HCT116 (cell line): ENCODE measurements at regions not wholly inside any gene's neighbourhood (a gene's known extent, or its start where the extent isn't known, plus 50 kb on each side); places are given as distances from the start of the nearest gene placed in this dataset.

Experiments used
- ATAC-seq: fragments of 200-7000 bp; cut with Tn5 transposase; 2 replicates; pipeline ENCODE4 v1.9.1; 2020; ENCODE audit warnings: mild to moderate bottlenecking, moderate library complexity
- BruUV-seq: library from RNA; stranded (reverse); fragments of 400-500 nt; replicated peaks from 2 replicates; lab custom pipeline; 2021; lab: Mats Ljungman, UMichigan
- CTCF ChIA-PET: fragments of 300-600 bp; sonication (Branson Sonifier 250); formaldehyde crosslinking; loops from one replicate; lab custom pipeline; 2021; ENCODE audit warnings: antibody characterized with exemption; lab: Charles Lee
- POLR2A ChIA-PET: fragments of 300-600, 350-600 bp; sonication (Branson Sonifier 250); formaldehyde crosslinking; loops from one replicate; lab custom pipeline; 2021; ENCODE audit warnings: antibody characterized with exemption; lab: Charles Lee
- RAD21 ChIA-PET, 2 experiments: fragments of 300-600 bp; sonication (Branson Sonifier 250); formaldehyde crosslinking; loops; one replicate each; lab custom pipeline; 2023; ENCODE audit warnings: low total read pairs in 2 of 2; ENCODE audit not compliant: uncharacterized antibody in 2 of 2, unreplicated experiment in 2 of 2, low non-redundant PET in 1 of 2; lab: Charles Lee
- DNase-seq: peaks from one replicate; pipeline ENCODE4 v3.0.0-alpha.2; 2010; ENCODE audit warnings: low read depth, low spot score
- H2AFZ ChIP-seq: fragments of 200-600 bp; shearing (Covaris generic), sonication (generic); 2 replicates; pipeline ENCODE4 v1.6.1; 2017; ENCODE audit warnings: low read depth, mixed run types, mixed read lengths, antibody characterized with exemption, low read length; ENCODE audit not compliant: poor library complexity, severe bottlenecking
- H3K27ac ChIP-seq: 2 replicates; pipeline ENCODE4 v1.5.1; 2012; ENCODE audit warnings: low read depth, low read length
- H3K27me3 ChIP-seq: fragments of 200-600 bp; sonication (generic); 2 replicates; pipeline ENCODE4 v1.6.1; 2016; ENCODE audit warnings: mixed run types, low read length, mixed read lengths; ENCODE audit not compliant: insufficient read depth
- H3K36me3 ChIP-seq, 2 experiments: fragments of 200-500 bp in 1 of 2; fragments of 200-600 bp in 1 of 2; sonication (Bioruptor generic) in 1 of 2; sonication (generic) in 1 of 2; 2 replicates each; pipeline versions ENCODE4 v1.5.1 to v1.6.1; 2014 to 2016; ENCODE audit warnings: low read length in 2 of 2, inconsistent platforms in 1 of 2, mixed read lengths in 1 of 2, mixed run types in 1 of 2; ENCODE audit not compliant: insufficient read depth in 2 of 2, control insufficient read depth in 1 of 2
- H3K4me1 ChIP-seq, 2 experiments: fragments of 200-600 bp in 1 of 2; sonication (generic) in 1 of 2; 2 replicates each; pipeline versions ENCODE4 v1.5.1 to v1.6.1; 2012 to 2017; ENCODE audit warnings: low read length in 2 of 2, inconsistent platforms in 1 of 2, mild to moderate bottlenecking in 1 of 2, mixed read lengths in 1 of 2, mixed run types in 1 of 2, moderate library complexity in 1 of 2; ENCODE audit not compliant: insufficient read depth in 2 of 2, control insufficient read depth in 1 of 2
- H3K4me2 ChIP-seq: fragments of 200-600 bp; sonication (generic); 2 replicates; pipeline ENCODE4 v1.6.1; 2017; ENCODE audit warnings: mixed run types, low read length, mixed read lengths
- H3K4me3 ChIP-seq, 2 experiments: fragments of 200-600 bp in 1 of 2; sonication (generic) in 1 of 2; replicated peaks in 1 of 2; 2 replicates each; pipeline ENCODE4 v1.5.1; 2011 to 2016; ENCODE audit warnings: low read length in 2 of 2, control low read depth in 1 of 2, low read depth in 1 of 2, mild to moderate bottlenecking in 1 of 2, mixed read lengths in 1 of 2, mixed run types in 1 of 2
- H3K79me2 ChIP-seq: fragments of 200-600 bp; sonication (generic); 2 replicates; pipeline ENCODE4 v1.6.1; 2017; ENCODE audit warnings: mild to moderate bottlenecking, mixed run types, low read length, moderate library complexity, mixed read lengths; ENCODE audit not compliant: insufficient read depth
- H3K9ac ChIP-seq: fragments of 200-600 bp; sonication (generic); 2 replicates; pipeline ENCODE4 v1.6.1; 2016; ENCODE audit warnings: low read length, mixed read lengths
- H3K9me2 ChIP-seq: fragments of 200-600 bp; sonication (generic), shearing (Covaris generic); 2 replicates; pipeline ENCODE4 v1.6.1; 2017; ENCODE audit warnings: mixed run types, mild to moderate bottlenecking, moderate library complexity; ENCODE audit not compliant: insufficient read depth
- H3K9me3 ChIP-seq, 2 experiments: fragments of 200-500 bp in 1 of 2; fragments of 200-600 bp in 1 of 2; sonication (Bioruptor generic) in 1 of 2; sonication (generic) in 1 of 2; 2 replicates each; pipeline ENCODE4 v1.6.1; 2014 to 2017; ENCODE audit warnings: low read length in 2 of 2, mixed read lengths in 2 of 2, inconsistent platforms in 1 of 2, low read depth in 1 of 2, mild to moderate bottlenecking in 1 of 2, mixed run types in 1 of 2, moderate library complexity in 1 of 2; ENCODE audit not compliant: control insufficient read depth in 1 of 2, insufficient read depth in 1 of 2
- H4K20me1 ChIP-seq: fragments of 200-600 bp; sonication (generic), shearing (Covaris generic); 2 replicates; pipeline ENCODE4 v1.6.1; 2017; ENCODE audit warnings: mixed run types, mild to moderate bottlenecking, moderate library complexity; ENCODE audit not compliant: insufficient read depth
- ATF3 ChIP-seq: IDR thresholded peaks from 2 replicates; pipeline ENCODE4 v1.6.1; 2012
- CBX3 ChIP-seq: IDR thresholded peaks from 2 replicates; pipeline ENCODE4 v1.6.1; 2012; ENCODE audit warnings: low read depth
- CEBPB ChIP-seq: IDR thresholded peaks from 2 replicates; pipeline ENCODE4 v1.6.1; 2012; ENCODE audit warnings: low read depth
- EGR1 ChIP-seq: IDR thresholded peaks from 2 replicates; pipeline ENCODE4 v1.6.1; 2012; ENCODE audit warnings: low read depth
- ELF1 ChIP-seq: IDR thresholded peaks from 2 replicates; pipeline ENCODE4 v1.6.1; 2012; ENCODE audit warnings: low read depth, borderline replicate concordance
- EZH2phosphoT487 ChIP-seq: fragments of 200-600 bp; IDR thresholded peaks from 2 replicates; pipeline ENCODE4 v1.6.1; 2018; ENCODE audit warnings: antibody characterized with exemption, borderline replicate concordance
- FOSL1 ChIP-seq: IDR thresholded peaks from 2 replicates; pipeline ENCODE4 v1.6.1; 2012; ENCODE audit warnings: low read depth
- MAX ChIP-seq: IDR thresholded peaks from 2 replicates; pipeline ENCODE4 v1.6.1; 2012
- POLR2A ChIP-seq: IDR thresholded peaks from 2 replicates; pipeline ENCODE4 v1.7.0; 2011; ENCODE audit warnings: borderline replicate concordance; ENCODE audit not compliant: insufficient read depth, insufficient read length; ENCODE audit errors: extremely low read depth
- POLR2AphosphoS5 ChIP-seq: IDR thresholded peaks from 2 replicates; pipeline ENCODE4 v1.6.1; 2011; ENCODE audit warnings: mild to moderate bottlenecking, low read depth, low read length, moderate library complexity
- SIN3A ChIP-seq: IDR thresholded peaks from 2 replicates; pipeline ENCODE4 v1.6.1; 2012; ENCODE audit warnings: low read depth
- SP1 ChIP-seq: IDR thresholded peaks from 2 replicates; pipeline ENCODE4 v1.6.1; 2012; ENCODE audit warnings: low read depth
- SRF ChIP-seq: IDR thresholded peaks from 2 replicates; pipeline ENCODE4 v1.6.1; 2012; ENCODE audit warnings: low read depth
- TCF7L2 ChIP-seq: IDR thresholded peaks from 2 replicates; pipeline ENCODE4 v1.7.0; 2011; ENCODE audit warnings: borderline replicate concordance, inconsistent platforms; ENCODE audit not compliant: insufficient read depth, insufficient read length; ENCODE audit errors: extremely low read depth
- YY1 ChIP-seq: IDR thresholded peaks from 2 replicates; pipeline ENCODE4 v1.6.1; 2011; ENCODE audit warnings: low read length, low read depth, moderate library complexity, mild to moderate bottlenecking; ENCODE audit not compliant: insufficient replicate concordance; ENCODE audit errors: extremely low read depth
- ZBTB33 ChIP-seq: IDR thresholded peaks from 2 replicates; pipeline ENCODE4 v1.6.1; 2011; ENCODE audit warnings: mild to moderate bottlenecking, low read length, moderate library complexity; ENCODE audit not compliant: insufficient replicate concordance; ENCODE audit errors: extremely low read depth
- ZFX ChIP-seq: fragments of 450-650 bp; IDR thresholded peaks from 2 replicates; pipeline ENCODE4 v1.6.1; 2017
- ZNF274 ChIP-seq: fragments of 200-500 bp; sonication (Bioruptor generic); IDR thresholded peaks from 2 replicates; pipeline ENCODE4 v1.6.1; 2014; ENCODE audit warnings: mild to moderate bottlenecking, low read depth, low read length, inconsistent platforms
- intact Hi-C: fragments of 100-400 bp; cut with micrococcal nuclease; formaldehyde crosslinking; loops from 2 replicates; pipeline ENCODE4 v1.10.0; 2022
- TF ChIP-seq, protein P1 (sequence below): IDR thresholded peaks from 2 replicates; pipeline ENCODE4 v1.6.1; 2012; ENCODE audit warnings: low read depth
- TF ChIP-seq, protein P2 (sequence below), 3 experiments: fragments of 200-600 bp in 1 of 3; sonication (generic) in 1 of 3; IDR thresholded peaks in 2 of 3; conservative IDR thresholded peaks in 1 of 3; 2 replicates each; pipeline ENCODE4 v1.5.1; 2012 to 2017; ENCODE audit warnings: low read depth in 2 of 3, low read length in 2 of 3, antibody characterized with exemption in 1 of 3, borderline replicate concordance in 1 of 3, control low read depth in 1 of 3, mild to moderate bottlenecking in 1 of 3, mixed read lengths in 1 of 3, mixed run types in 1 of 3, moderate library complexity in 1 of 3; ENCODE audit not compliant: insufficient read depth in 1 of 3

GRCh38 chr5:166860426-166860825, 1431.0 kb upstream of the WWC1 start:
- POLR2A ChIA-PET = no interaction called here
- RAD21 ChIA-PET = no interaction called here
- no peak overlapping the region for H3K27ac ChIP-seq
- H3K9me2 ChIP-seq = no peaks in the 10 kb centered on the region
- H3K9me3 ChIP-seq = peaks cover 4 to 8% of the 10 kb centered on the region in 2 experiments; a peak in 2 of 4 replicates
- no peak overlapping the region for H3K4me3 ChIP-seq
- no peak for ATAC-seq
- CTCF ChIA-PET = no interaction called here
- no peaks in the 10 kb centered on the region for H3K4me1 ChIP-seq
- no peak overlapping the region for H3K4me2 ChIP-seq
- H4K20me1 ChIP-seq = no peaks in the 10 kb centered on the region
- no peak for TF ChIP-seq EGR1
- TF ChIP-seq SRF = no peak
- TF ChIP-seq CEBPB = no peak
- no peak for TF ChIP-seq YY1
- TF ChIP-seq, protein P1, sequence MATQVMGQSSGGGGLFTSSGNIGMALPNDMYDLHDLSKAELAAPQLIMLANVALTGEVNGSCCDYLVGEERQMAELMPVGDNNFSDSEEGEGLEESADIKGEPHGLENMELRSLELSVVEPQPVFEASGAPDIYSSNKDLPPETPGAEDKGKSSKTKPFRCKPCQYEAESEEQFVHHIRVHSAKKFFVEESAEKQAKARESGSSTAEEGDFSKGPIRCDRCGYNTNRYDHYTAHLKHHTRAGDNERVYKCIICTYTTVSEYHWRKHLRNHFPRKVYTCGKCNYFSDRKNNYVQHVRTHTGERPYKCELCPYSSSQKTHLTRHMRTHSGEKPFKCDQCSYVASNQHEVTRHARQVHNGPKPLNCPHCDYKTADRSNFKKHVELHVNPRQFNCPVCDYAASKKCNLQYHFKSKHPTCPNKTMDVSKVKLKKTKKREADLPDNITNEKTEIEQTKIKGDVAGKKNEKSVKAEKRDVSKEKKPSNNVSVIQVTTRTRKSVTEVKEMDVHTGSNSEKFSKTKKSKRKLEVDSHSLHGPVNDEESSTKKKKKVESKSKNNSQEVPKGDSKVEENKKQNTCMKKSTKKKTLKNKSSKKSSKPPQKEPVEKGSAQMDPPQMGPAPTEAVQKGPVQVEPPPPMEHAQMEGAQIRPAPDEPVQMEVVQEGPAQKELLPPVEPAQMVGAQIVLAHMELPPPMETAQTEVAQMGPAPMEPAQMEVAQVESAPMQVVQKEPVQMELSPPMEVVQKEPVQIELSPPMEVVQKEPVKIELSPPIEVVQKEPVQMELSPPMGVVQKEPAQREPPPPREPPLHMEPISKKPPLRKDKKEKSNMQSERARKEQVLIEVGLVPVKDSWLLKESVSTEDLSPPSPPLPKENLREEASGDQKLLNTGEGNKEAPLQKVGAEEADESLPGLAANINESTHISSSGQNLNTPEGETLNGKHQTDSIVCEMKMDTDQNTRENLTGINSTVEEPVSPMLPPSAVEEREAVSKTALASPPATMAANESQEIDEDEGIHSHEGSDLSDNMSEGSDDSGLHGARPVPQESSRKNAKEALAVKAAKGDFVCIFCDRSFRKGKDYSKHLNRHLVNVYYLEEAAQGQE = no peak
- no peak for TF ChIP-seq ATF3
- no peak for TF ChIP-seq CBX3
- TF ChIP-seq ZBTB33 = no peak
- no peak for TF ChIP-seq MAX
- TF ChIP-seq ELF1 = no peak
- no peak for TF ChIP-seq ZNF274
- TF ChIP-seq POLR2AphosphoS5 = no peak
- no peak for TF ChIP-seq EZH2phosphoT487
- no peak for TF ChIP-seq SIN3A
- TF ChIP-seq, protein P2, sequence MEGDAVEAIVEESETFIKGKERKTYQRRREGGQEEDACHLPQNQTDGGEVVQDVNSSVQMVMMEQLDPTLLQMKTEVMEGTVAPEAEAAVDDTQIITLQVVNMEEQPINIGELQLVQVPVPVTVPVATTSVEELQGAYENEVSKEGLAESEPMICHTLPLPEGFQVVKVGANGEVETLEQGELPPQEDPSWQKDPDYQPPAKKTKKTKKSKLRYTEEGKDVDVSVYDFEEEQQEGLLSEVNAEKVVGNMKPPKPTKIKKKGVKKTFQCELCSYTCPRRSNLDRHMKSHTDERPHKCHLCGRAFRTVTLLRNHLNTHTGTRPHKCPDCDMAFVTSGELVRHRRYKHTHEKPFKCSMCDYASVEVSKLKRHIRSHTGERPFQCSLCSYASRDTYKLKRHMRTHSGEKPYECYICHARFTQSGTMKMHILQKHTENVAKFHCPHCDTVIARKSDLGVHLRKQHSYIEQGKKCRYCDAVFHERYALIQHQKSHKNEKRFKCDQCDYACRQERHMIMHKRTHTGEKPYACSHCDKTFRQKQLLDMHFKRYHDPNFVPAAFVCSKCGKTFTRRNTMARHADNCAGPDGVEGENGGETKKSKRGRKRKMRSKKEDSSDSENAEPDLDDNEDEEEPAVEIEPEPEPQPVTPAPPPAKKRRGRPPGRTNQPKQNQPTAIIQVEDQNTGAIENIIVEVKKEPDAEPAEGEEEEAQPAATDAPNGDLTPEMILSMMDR (IDR thresholded peaks at IDR 0.05 in 2 of 3, conservative IDR thresholded peaks at IDR 0.05 in 1 of 3; ENCODE audit: borderline replicate concordance in 1 of 3, insufficient read depth in 1 of 3, low read depth in 2 of 3, low read length in 2 of 3) = no peak
- TF ChIP-seq ZFX = no peak
- no peak for TF ChIP-seq SP1
- TF ChIP-seq TCF7L2 = no peak
- TF ChIP-seq POLR2A = no peak
- no peak for TF ChIP-seq FOSL1
- BruUV-seq = no TSS peak
- intact Hi-C loops = no loop called here
- DNase-seq = no peak
- H3K9ac ChIP-seq = no peak overlapping the region
- H2AFZ ChIP-seq = no peak overlapping the region
- no peaks in the 10 kb centered on the region for H3K36me3 ChIP-seq
- no peaks in the 10 kb centered on the region for H3K27me3 ChIP-seq
- H3K79me2 ChIP-seq = no peaks in the 10 kb centered on the region
